ENCODE measurements at regions not wholly inside any gene's neighbourhood (a gene's known extent, or its start where the extent isn't known, plus 50 kb on each side); places are given as distances from the start of the nearest gene placed in this dataset.

GRCh38 chr5:175162036-175162435 is 281.9 kb downstream of the DRD1 start:
- Histone ChIP-seq H3K4me3 (no peak overlapping the region), H3K4me1 (no peaks in the 10 kb centered on the region), H3K9me3 (no peaks in the 10 kb centered on the region), H3K27me3 (peaks cover 0 to 20% (median 0%) of the 10 kb centered on the region in 9 donors), H3K27ac (no peak overlapping the region), H3K36me3 (no peaks in the 10 kb centered on the region)
- 70 to 83% (median 78%) methylated on average over 6 of the region's 6 CpGs for WGBS, 4 donors
- TF ChIP-seq POLR2A (IDR thresholded peaks at IDR 0.05), result no peak
- no peak for TF ChIP-seq CTCF (IDR thresholded peaks at IDR 0.05)
- intact Hi-C loops (cut with DNase I), result no loop called here
- no peak for ATAC-seq
- no peak for DNase-seq

- no peak overlapping the region for H3K4me3 ChIP-seq
- intact Hi-C loops (cut with DNase I), result no loop called here
- ATAC-seq (no peak), DNase-seq (no peak)
- H3K4me1 ChIP-seq, result no peaks in the 10 kb centered on the region
- TF ChIP-seq POLR2A (IDR thresholded peaks at IDR 0.05), result no peak
- no peak for TF ChIP-seq CTCF (IDR thresholded peaks at IDR 0.05)
- peaks cover 0 to 15% (median 0%) of the 10 kb centered on the region in 9 donors for H3K27me3 ChIP-seq
- 55 to 68% (median 65%) methylated on average over 3 of the region's 3 CpGs for WGBS, 4 donors
- no peaks in the 10 kb centered on the region for H3K36me3 ChIP-seq
- H3K27ac ChIP-seq, result no peak overlapping the region
- H3K9me3 ChIP-seq, result no peaks in the 10 kb centered on the region
Observed at GRCh38 chr5:175159956-175160355, 284.0 kb downstream of the DRD1 start.

- Histone ChIP-seq H3K4me3 (no peak overlapping the region), H3K4me1 (no peaks in the 10 kb centered on the region), H3K9me3 (peaks cover 0 to 51% (median 20%) of the 10 kb centered on the region in 12 donors), H3K27me3 (no peaks in the 10 kb centered on the region), H3K27ac (no peak overlapping the region), H3K36me3 (no peaks in the 10 kb centered on the region)
- no peak for TF ChIP-seq POLR2A (IDR thresholded peaks at IDR 0.05)
- no peak for TF ChIP-seq CTCF (IDR thresholded peaks at IDR 0.05)
- no peak for ATAC-seq
- DNase-seq, result no peak
- intact Hi-C loops (cut with DNase I), result no loop called here
- 79 to 84% (median 84%) methylated on average over 8 of the region's 8 CpGs for whole genome bisulfite sequencing, 4 donors
Observed at GRCh38 chr5:175148636-175149172, 295.3 kb downstream of the DRD1 start.

- 70 to 76% (median 73%) methylated on average over 5 of the region's 5 CpGs for WGBS, 4 donors
- intact Hi-C loops (cut with DNase I), result no loop called here
- Histone ChIP-seq H3K27ac (no peak overlapping the region), H3K4me1 (no peaks in the 10 kb centered on the region), H3K36me3 (no peaks in the 10 kb centered on the region), H3K4me3 (no peak overlapping the region), H3K27me3 (no peaks in the 10 kb centered on the region), H3K9me3 (peaks cover 0 to 49% (median 16%) of the 10 kb centered on the region in 12 donors)
- no peak for ATAC-seq
- no peak for DNase-seq
- TF ChIP-seq POLR2A (IDR thresholded peaks at IDR 0.05), result no peak
- TF ChIP-seq CTCF (IDR thresholded peaks at IDR 0.05), result no peak
Observed at GRCh38 chr5:175146733-175147132, 297.2 kb downstream of the DRD1 start.

All from heart left ventricle (tissue), 16 donors.